OCI-LY1 (cell line): ENCODE measurements at regions not wholly inside any gene's neighbourhood (a gene's known extent, or its start where the extent isn't known, plus 50 kb on each side); places are given as distances from the start of the nearest gene placed in this dataset.

Experiments
- H2AFZ ChIP-seq: fragments of 200-600 bp; sonication (generic), shearing (Covaris generic); 2 replicates; pipeline ENCODE4 v1.6.0; 2014; ENCODE audit warnings: antibody characterized with exemption, mild to moderate bottlenecking, low read length
- H3F3A ChIP-seq: fragments of 200-600 bp; sonication (generic), shearing (Covaris generic); 2 replicates; pipeline ENCODE4 v1.6.0; 2014; ENCODE audit warnings: mild to moderate bottlenecking, antibody characterized with exemption, low read length, moderate library complexity; ENCODE audit not compliant: insufficient read depth
- H3K27ac ChIP-seq: fragments of 200-600 bp; sonication (generic); 2 replicates; pipeline ENCODE4 v1.5.1; 2014; ENCODE audit warnings: low read length, mixed run types, mild to moderate bottlenecking, low read depth; ENCODE audit not compliant: poor library complexity, severe bottlenecking
- H3K27me3 ChIP-seq: fragments of 200-600 bp; sonication (generic); 2 replicates; pipeline ENCODE4 v1.6.0; 2014; ENCODE audit warnings: antibody characterized with exemption, mild to moderate bottlenecking, low read length, moderate library complexity; ENCODE audit not compliant: insufficient read depth
- H3K36me3 ChIP-seq: fragments of 200-600 bp; sonication (generic); 2 replicates; pipeline ENCODE4 v1.6.1; 2014; ENCODE audit warnings: mild to moderate bottlenecking, antibody characterized with exemption, low read length, moderate library complexity, mixed read lengths; ENCODE audit not compliant: insufficient read depth
- H3K4me1 ChIP-seq: fragments of 200-600 bp; sonication (generic); 2 replicates; pipeline ENCODE4 v1.5.1; 2014; ENCODE audit warnings: mild to moderate bottlenecking, low read length, moderate library complexity; ENCODE audit not compliant: insufficient read depth, severe bottlenecking
- H3K4me2 ChIP-seq: fragments of 200-600 bp; sonication (generic), shearing (Covaris generic); 2 replicates; pipeline ENCODE4 v1.6.1; 2014; ENCODE audit warnings: low read length
- H3K4me3 ChIP-seq: fragments of 200-600 bp; sonication (generic); 2 replicates; pipeline ENCODE4 v1.5.1; 2014; ENCODE audit warnings: low read length, low read depth, mild to moderate bottlenecking, mixed read lengths; ENCODE audit not compliant: poor library complexity, severe bottlenecking
- H3K79me2 ChIP-seq: fragments of 200-600 bp; shearing (Covaris generic); 2 replicates; pipeline ENCODE4 v1.6.1; 2016; ENCODE audit warnings: mixed run types, low read length, mixed read lengths; ENCODE audit not compliant: insufficient read depth
- H3K9ac ChIP-seq: fragments of 200-600 bp; sonication (generic), shearing (Covaris generic); 2 replicates; pipeline ENCODE4 v1.6.1; 2014; ENCODE audit warnings: mild to moderate bottlenecking, low read length, mixed read lengths
- H3K9me2 ChIP-seq: fragments of 200-600 bp; sonication (generic), shearing (Covaris generic); 2 replicates; pipeline ENCODE4 v1.6.1; 2014; ENCODE audit warnings: low read depth, mild to moderate bottlenecking, low read length, mixed read lengths
- H3K9me3 ChIP-seq: fragments of 200-600 bp; shearing (Covaris generic); 2 replicates; pipeline ENCODE4 v1.6.1; 2014; ENCODE audit warnings: low read length, mixed read lengths
- H4K20me1 ChIP-seq: fragments of 200-600 bp; sonication (generic), shearing (Covaris generic); 2 replicates; pipeline ENCODE4 v1.6.0; 2016; ENCODE audit warnings: mild to moderate bottlenecking, low read length; ENCODE audit not compliant: insufficient read depth
- EZH2 ChIP-seq: fragments of 200-600 bp; sonication (generic), shearing (Covaris generic); IDR thresholded peaks from 2 replicates; pipeline ENCODE4 v1.8.0; 2017; ENCODE audit warnings: borderline replicate concordance, mixed run types, mild to moderate bottlenecking, antibody characterized with exemption, low read length, moderate library complexity, mixed read lengths
- TF ChIP-seq, protein P1 (sequence below): fragments of 200-600 bp; sonication (generic), shearing (Covaris generic); IDR thresholded peaks from 2 replicates; pipeline ENCODE4 v1.5.1; 2017; ENCODE audit warnings: mild to moderate bottlenecking, antibody characterized with exemption, low read length, moderate library complexity, mixed read lengths

DNA sequence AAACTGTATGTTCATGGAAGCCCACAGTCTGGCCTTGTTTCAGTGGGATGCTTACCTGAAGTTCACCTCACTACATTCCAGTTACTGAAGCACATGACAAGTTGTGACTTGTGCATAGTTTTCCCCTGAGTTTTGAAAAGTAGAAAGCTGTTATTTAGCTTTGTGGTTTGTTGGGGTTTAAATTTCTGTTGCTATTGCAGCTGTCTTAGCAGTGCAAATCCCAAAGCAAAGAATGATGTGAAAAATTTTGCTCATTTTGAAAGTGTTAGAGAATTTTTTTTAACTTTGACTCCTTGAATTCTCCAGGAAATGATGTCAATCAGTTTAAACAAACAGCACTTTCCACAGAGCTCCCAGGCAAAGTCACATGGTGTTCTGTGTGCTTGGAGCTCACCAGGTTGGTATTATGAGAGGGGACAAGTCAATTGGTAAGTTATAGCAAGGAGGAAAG lies 268.4 kb downstream of the ADGRG6 start:
- Histone ChIP-seq H3K9ac (no peak overlapping the region), H3K4me3 (no peak overlapping the region), H2AFZ (no peak overlapping the region), H4K20me1 (no peaks in the 10 kb centered on the region), H3K36me3 (no peaks in the 10 kb centered on the region), H3K4me2 (no peak overlapping the region), H3K27me3 (no peaks in the 10 kb centered on the region), H3K9me3 (no peaks in the 10 kb centered on the region), H3K9me2 (no peaks in the 10 kb centered on the region), H3K4me1 (no peaks in the 10 kb centered on the region), H3K79me2 (no peaks in the 10 kb centered on the region), H3K27ac (no peak overlapping the region), H3F3A (no peaks in the 10 kb centered on the region)
- TF ChIP-seq EZH2, result no peak
- TF ChIP-seq, protein P1, sequence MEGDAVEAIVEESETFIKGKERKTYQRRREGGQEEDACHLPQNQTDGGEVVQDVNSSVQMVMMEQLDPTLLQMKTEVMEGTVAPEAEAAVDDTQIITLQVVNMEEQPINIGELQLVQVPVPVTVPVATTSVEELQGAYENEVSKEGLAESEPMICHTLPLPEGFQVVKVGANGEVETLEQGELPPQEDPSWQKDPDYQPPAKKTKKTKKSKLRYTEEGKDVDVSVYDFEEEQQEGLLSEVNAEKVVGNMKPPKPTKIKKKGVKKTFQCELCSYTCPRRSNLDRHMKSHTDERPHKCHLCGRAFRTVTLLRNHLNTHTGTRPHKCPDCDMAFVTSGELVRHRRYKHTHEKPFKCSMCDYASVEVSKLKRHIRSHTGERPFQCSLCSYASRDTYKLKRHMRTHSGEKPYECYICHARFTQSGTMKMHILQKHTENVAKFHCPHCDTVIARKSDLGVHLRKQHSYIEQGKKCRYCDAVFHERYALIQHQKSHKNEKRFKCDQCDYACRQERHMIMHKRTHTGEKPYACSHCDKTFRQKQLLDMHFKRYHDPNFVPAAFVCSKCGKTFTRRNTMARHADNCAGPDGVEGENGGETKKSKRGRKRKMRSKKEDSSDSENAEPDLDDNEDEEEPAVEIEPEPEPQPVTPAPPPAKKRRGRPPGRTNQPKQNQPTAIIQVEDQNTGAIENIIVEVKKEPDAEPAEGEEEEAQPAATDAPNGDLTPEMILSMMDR, result no peak

DNA sequence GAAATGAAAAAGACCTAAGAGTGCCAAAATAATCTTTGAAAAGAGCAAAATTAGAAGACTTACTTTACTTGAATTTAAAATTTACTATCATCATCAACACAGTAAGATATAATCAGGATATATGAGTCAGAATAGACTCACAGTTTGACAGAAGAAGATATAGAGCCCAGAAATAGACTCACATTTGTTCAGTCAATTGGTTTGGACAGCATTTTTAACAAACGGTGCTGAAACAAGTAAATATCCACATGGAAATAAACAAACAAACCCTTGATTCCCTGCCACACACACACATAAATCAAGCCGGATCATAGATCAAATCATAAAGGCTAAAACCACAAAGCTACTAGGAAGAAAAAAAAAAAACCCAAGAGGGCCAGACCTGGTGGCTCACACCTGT lies 291.1 kb downstream of the ADGRG6 start:
- TF ChIP-seq EZH2, result no peak
- TF ChIP-seq, protein P1, result no peak
- Histone ChIP-seq H3K9me3 (no peaks in the 10 kb centered on the region), H3K4me3 (no peak overlapping the region)

DNA sequence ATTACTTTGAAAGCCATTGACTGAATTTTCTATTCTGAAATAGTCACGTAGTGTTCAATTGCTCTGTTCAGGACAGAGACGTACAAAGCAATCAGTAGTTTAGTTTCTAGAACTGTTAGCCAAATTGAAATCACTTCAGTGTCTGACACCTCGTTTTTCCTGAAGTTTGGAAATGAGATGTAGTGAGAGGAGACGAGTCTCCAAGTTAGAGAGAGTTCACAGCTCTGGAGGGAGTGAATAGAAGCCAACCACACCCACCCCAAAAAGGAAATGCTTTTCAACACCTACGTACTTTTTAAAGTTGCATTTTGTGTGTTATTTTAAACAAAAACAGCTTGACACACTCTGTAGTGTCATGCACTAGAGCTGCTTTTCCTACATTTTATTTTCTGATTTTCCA lies 296.0 kb downstream of the ADGRG6 start:
- Histone ChIP-seq H3K4me3 (no peak overlapping the region), H3K36me3 (no peaks in the 10 kb centered on the region), H3K4me1 (no peaks in the 10 kb centered on the region), H3K9me2 (no peaks in the 10 kb centered on the region), H3K79me2 (no peaks in the 10 kb centered on the region), H3F3A (no peaks in the 10 kb centered on the region), H2AFZ (no peak overlapping the region), H4K20me1 (no peaks in the 10 kb centered on the region), H3K4me2 (no peak overlapping the region), H3K9ac (no peak overlapping the region), H3K27me3 (no peaks in the 10 kb centered on the region), H3K9me3 (no peaks in the 10 kb centered on the region), H3K27ac (no peak overlapping the region)
- TF ChIP-seq, protein P1, result no peak
- no peak for TF ChIP-seq EZH2

More for the DNA sequence above, 291.1 kb downstream of the ADGRG6 start:
- Histone ChIP-seq H3K27ac (no peak overlapping the region), H3K36me3 (no peaks in the 10 kb centered on the region), H3K9ac (no peak overlapping the region), H3K27me3 (no peaks in the 10 kb centered on the region), H4K20me1 (no peaks in the 10 kb centered on the region), H3K79me2 (no peaks in the 10 kb centered on the region), H3F3A (no peaks in the 10 kb centered on the region), H3K4me1 (no peaks in the 10 kb centered on the region), H3K4me2 (no peak overlapping the region), H2AFZ (no peak overlapping the region), H3K9me2 (no peaks in the 10 kb centered on the region)
